ENCODE measurements at regions not wholly inside any gene's neighbourhood (a gene's known extent, or its start where the extent isn't known, plus 50 kb on each side); places are given as distances from the start of the nearest gene placed in this dataset.

DNA sequence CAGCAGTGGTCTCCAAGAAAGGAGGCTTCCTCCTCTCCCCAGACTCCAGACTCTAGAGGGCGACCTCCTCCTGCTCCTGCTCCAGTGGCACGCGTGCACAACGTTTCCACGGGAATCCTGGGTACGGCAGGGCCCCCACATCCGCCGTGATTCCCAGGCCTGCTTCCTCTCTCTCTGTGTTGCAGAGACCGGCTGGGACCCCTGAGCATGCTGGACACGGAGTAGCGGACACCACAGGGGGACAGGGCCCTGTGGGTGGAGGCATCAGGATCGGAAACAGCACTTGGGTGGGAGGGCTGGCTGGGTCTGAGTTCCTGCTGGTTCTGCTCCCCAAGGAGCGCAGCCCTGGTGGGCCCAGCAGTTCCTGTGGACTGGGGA, 75.9 kb upstream of the SLC35G4 start:
- H3K9me3 ChIP-seq (ENCODE audit: low read depth), result no peaks in the 10 kb centered on the region
- DNase-seq (ENCODE audit: low spot score), result no peak
- no peaks in the 10 kb centered on the region for H3K9me2 ChIP-seq (replicated peaks; ENCODE audit: insufficient read depth)
- no peak overlapping the region for H3K27ac ChIP-seq
- H3K4me3 ChIP-seq, result no peak overlapping the region
- H3K27me3 ChIP-seq, result no peaks in the 10 kb centered on the region
- no peaks in the 10 kb centered on the region for H3K36me3 ChIP-seq (replicated peaks; ENCODE audit: insufficient read depth, low read depth)
- H4K20me1 ChIP-seq (ENCODE audit: insufficient read depth, poor library complexity, severe bottlenecking), result no peaks in the 10 kb centered on the region
- TF ChIP-seq EZH2phosphoT487 (IDR thresholded peaks at IDR 0.05; ENCODE audit: low read depth, severe bottlenecking, unreplicated experiment) (no peak), EZH2 (IDR thresholded peaks at IDR 0.05; ENCODE audit: borderline replicate concordance) (no peak)
- TF ChIP-seq, protein P1, sequence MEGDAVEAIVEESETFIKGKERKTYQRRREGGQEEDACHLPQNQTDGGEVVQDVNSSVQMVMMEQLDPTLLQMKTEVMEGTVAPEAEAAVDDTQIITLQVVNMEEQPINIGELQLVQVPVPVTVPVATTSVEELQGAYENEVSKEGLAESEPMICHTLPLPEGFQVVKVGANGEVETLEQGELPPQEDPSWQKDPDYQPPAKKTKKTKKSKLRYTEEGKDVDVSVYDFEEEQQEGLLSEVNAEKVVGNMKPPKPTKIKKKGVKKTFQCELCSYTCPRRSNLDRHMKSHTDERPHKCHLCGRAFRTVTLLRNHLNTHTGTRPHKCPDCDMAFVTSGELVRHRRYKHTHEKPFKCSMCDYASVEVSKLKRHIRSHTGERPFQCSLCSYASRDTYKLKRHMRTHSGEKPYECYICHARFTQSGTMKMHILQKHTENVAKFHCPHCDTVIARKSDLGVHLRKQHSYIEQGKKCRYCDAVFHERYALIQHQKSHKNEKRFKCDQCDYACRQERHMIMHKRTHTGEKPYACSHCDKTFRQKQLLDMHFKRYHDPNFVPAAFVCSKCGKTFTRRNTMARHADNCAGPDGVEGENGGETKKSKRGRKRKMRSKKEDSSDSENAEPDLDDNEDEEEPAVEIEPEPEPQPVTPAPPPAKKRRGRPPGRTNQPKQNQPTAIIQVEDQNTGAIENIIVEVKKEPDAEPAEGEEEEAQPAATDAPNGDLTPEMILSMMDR (IDR thresholded peaks at IDR 0.05; ENCODE audit: poor library complexity), result no peak
- H3K4me1 ChIP-seq (ENCODE audit: insufficient read depth), result no peaks in the 10 kb centered on the region
- H3K4me2 ChIP-seq, result no peak overlapping the region
- no peak overlapping the region for H2AFZ ChIP-seq
- 98% methylated on average over 13 of the region's 13 CpGs for WGBS (ENCODE audit: low lambda C conversion rate, missing lambda C conversion rate)
- no peaks in the 10 kb centered on the region for H3K79me2 ChIP-seq

DNA sequence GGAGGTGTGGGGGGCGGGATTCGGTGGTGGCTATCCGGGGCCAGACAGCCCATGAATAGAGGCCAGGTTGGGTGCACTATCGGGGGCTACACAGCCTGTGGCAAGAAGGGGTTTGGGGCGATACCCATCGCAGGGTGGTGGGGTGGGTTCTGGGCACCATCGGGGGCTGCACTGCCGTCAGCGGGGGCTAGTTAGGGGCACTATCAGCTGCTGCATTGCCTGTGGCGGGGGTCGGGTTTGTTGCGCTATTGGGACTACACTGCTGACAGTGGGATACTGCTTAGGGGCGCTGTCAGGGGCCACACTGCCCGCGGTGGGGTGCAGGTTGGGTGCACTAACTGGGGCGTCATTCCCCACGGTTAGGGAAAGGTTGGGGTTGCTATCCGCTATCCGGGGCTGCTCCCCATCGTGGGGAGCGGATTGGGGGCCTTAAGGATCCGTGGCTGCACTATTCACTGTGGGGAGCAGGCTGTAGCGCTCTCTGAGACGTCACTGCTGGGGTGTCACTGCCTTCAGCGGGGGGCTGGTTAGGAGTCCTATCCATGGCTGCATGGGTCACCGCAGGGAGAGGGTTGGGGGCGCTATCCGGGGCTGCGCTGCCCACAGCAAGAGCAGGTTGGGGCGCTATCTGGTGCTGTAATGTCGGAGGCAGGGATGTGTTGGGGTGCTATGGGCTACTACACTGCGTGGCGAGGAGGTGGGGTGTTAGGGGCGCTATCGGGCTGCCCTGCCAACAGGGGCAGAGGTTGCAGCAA, 76.5 kb upstream of the SLC35G4 start:
- no peaks in the 10 kb centered on the region for H3K27me3 ChIP-seq
- no peaks in the 10 kb centered on the region for H3K9me2 ChIP-seq (replicated peaks; ENCODE audit: insufficient read depth)
- no peak for DNase-seq (ENCODE audit: low spot score)

DNA sequence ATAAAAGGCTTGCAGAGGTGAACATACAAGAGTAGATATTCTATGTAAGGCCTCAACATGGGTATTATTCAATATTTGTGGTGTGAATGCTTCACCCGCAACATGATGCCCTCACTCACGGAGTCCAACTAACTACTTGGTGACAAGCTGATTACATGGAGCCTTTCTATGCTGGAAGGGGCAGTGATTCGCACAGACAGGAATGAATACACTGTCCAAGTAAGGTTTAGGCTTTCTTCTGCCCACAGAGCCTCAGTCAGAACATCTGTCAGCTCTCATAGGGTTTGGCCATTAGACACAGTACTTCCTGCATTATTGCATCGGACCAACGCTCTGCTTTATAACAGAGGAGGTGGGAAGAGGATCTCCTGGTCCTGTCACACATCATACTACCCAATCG, 80.3 kb upstream of the SLC35G4 start:
- no peaks in the 10 kb centered on the region for H3K36me3 ChIP-seq (replicated peaks; ENCODE audit: insufficient read depth, low read depth)

More for the DNA sequence above, 76.5 kb upstream of the SLC35G4 start:
- TF ChIP-seq EZH2 (IDR thresholded peaks at IDR 0.05; ENCODE audit: borderline replicate concordance) (no peak), EZH2phosphoT487 (IDR thresholded peaks at IDR 0.05; ENCODE audit: low read depth, severe bottlenecking, unreplicated experiment) (no peak)
- TF ChIP-seq, protein P1 (IDR thresholded peaks at IDR 0.05; ENCODE audit: poor library complexity), result no peak
- H3K4me1 ChIP-seq (ENCODE audit: insufficient read depth), result no peaks in the 10 kb centered on the region
- H4K20me1 ChIP-seq (ENCODE audit: insufficient read depth, poor library complexity, severe bottlenecking), result no peaks in the 10 kb centered on the region
- H3K36me3 ChIP-seq (replicated peaks; ENCODE audit: insufficient read depth, low read depth), result no peaks in the 10 kb centered on the region
- no peak overlapping the region for H3K4me2 ChIP-seq
- no peak overlapping the region for H3K4me3 ChIP-seq
- WGBS (ENCODE audit: low lambda C conversion rate, missing lambda C conversion rate), result 98% methylated on average over 28 of the region's 35 CpGs
- no peak overlapping the region for H2AFZ ChIP-seq
- no peak overlapping the region for H3K27ac ChIP-seq
- H3K79me2 ChIP-seq, result no peaks in the 10 kb centered on the region
- no peaks in the 10 kb centered on the region for H3K9me3 ChIP-seq (ENCODE audit: low read depth)

More for the DNA sequence above, 80.3 kb upstream of the SLC35G4 start:
- H3K4me3 ChIP-seq, result no peak overlapping the region
- no peaks in the 10 kb centered on the region for H3K9me3 ChIP-seq (ENCODE audit: low read depth)
- H3K27me3 ChIP-seq, result no peaks in the 10 kb centered on the region
- no peak overlapping the region for H2AFZ ChIP-seq
- H3K4me1 ChIP-seq (ENCODE audit: insufficient read depth), result no peaks in the 10 kb centered on the region
- no peak for DNase-seq (ENCODE audit: low spot score)
- TF ChIP-seq, protein P1 (IDR thresholded peaks at IDR 0.05; ENCODE audit: poor library complexity), result no peak
- TF ChIP-seq EZH2 (IDR thresholded peaks at IDR 0.05; ENCODE audit: borderline replicate concordance) (no peak), EZH2phosphoT487 (IDR thresholded peaks at IDR 0.05; ENCODE audit: low read depth, severe bottlenecking, unreplicated experiment) (no peak)
- H3K79me2 ChIP-seq, result no peaks in the 10 kb centered on the region
- no peak overlapping the region for H3K4me2 ChIP-seq
- no peaks in the 10 kb centered on the region for H3K9me2 ChIP-seq (replicated peaks; ENCODE audit: insufficient read depth)
- WGBS (ENCODE audit: low lambda C conversion rate, missing lambda C conversion rate), result 93% methylated on average over 6 of the region's 6 CpGs
- no peaks in the 10 kb centered on the region for H4K20me1 ChIP-seq (ENCODE audit: insufficient read depth, poor library complexity, severe bottlenecking)
- no peak overlapping the region for H3K27ac ChIP-seq

Data from hepatocyte (in vitro differentiated cells).